Heart left ventricle (tissue), 16 donors: ENCODE measurements at regions not wholly inside any gene's neighbourhood (a gene's known extent, or its start where the extent isn't known, plus 50 kb on each side); places are given as distances from the start of the nearest gene placed in this dataset.

Experiments
- ATAC-seq, 4 donors: fragments of 200-7000 bp; cut with Tn5 transposase; one replicate each; pipeline ENCODE4 v1.9.1; 2020 to 2022; ENCODE audit warnings: moderate library complexity in 4 of 4, mild to moderate bottlenecking in 3 of 4, moderate number of reproducible peaks in 1 of 4
- DNase-seq, 5 donors: peaks; one replicate each; pipeline ENCODE4 v3.0.0-alpha.2; 2020
- H3K27ac ChIP-seq, 12 donors: fragments of 200-600 bp; sonication (generic) in 4 of 12; one replicate each; pipeline versions ENCODE4 v1.5.0 to v1.8.0; 2016 to 2022; ENCODE audit warnings: mild to moderate bottlenecking in 2 of 12
- H3K27me3 ChIP-seq, 9 donors: fragments of 200-600 bp; sonication (generic) in 2 of 9; one replicate each; pipeline versions ENCODE4 v1.5.1 to v1.8.0; 2016 to 2022; ENCODE audit warnings: mild to moderate bottlenecking in 3 of 9
- H3K36me3 ChIP-seq, 9 donors: fragments of 200-600 bp; sonication (generic) in 2 of 9; one replicate each; pipeline versions ENCODE4 v1.5.0 to v1.8.0; 2018 to 2022; ENCODE audit warnings: mild to moderate bottlenecking in 2 of 9
- H3K4me1 ChIP-seq, 12 donors: fragments of 200-600 bp; sonication (generic) in 4 of 12; one replicate each; pipeline versions ENCODE4 v1.5.0 to v1.8.0; 2016 to 2022; ENCODE audit warnings: mild to moderate bottlenecking in 3 of 12
- H3K4me3 ChIP-seq, 12 donors: fragments of 200-600 bp; sonication (generic) in 4 of 12; one replicate each; pipeline versions ENCODE4 v1.5.0 to v1.8.0; 2017 to 2022; ENCODE audit warnings: mild to moderate bottlenecking in 9 of 12, moderate library complexity in 4 of 12
- H3K9me3 ChIP-seq, 12 donors: fragments of 200-600 bp; sonication (generic) in 4 of 12; one replicate each; pipeline versions ENCODE4 v1.5.0 to v1.8.0; 2016 to 2022; ENCODE audit warnings: mild to moderate bottlenecking in 1 of 12
- POLR2A ChIP-seq, 2 donors: fragments of 450-650 bp; IDR thresholded peaks; one replicate each; pipeline ENCODE4 v1.6.1; 2017; ENCODE audit warnings: antibody characterized with exemption in 2 of 2, mild to moderate bottlenecking in 2 of 2, moderate library complexity in 2 of 2
- WGBS, 4 donors: extraction: QIAGEN DNeasy Blood & Tissue Kit in 2 of 4; methylation state at CpG; one replicate each; pipeline versions ENCODE4 v1.1.5 to v1.1.7; 2013 to 2018; 5-methylcytosine and 5-hydroxymethylcytosine counted together
- intact Hi-C, 10 donors: fragments of 100-400 bp; cut with DNase I; formaldehyde crosslinking; loops; one replicate each; pipeline versions ENCODE4 v1.11.1 to v1.14.2; 2022
- TF ChIP-seq, protein P1 (sequence below), 12 donors: fragments of 200-600 bp; sonication (generic) in 4 of 12; IDR thresholded peaks; one replicate each; pipeline versions ENCODE4 v1.5.0 to v1.8.0; 2018 to 2022; ENCODE audit warnings: antibody characterized with exemption in 12 of 12, mild to moderate bottlenecking in 5 of 12
- donor health status: ischemic (EF 13 %, LVEDD 7.1; RV severe dilation, severe dysfunction).
- donor health status: healthy with polysubstance abuse.
- donor health status: DM: no; HTN: yes; CAD: no.
- donor health status: DM: no; HTN: no; CAD: no.
- donor health status: ischemic (EF 25% LVEDD 6.9; RV normal size, moderate dysfunction).
- donor health status: ischemic (EF 25% LVEDD 5.7; RV mildly dilated, moderate dysfunction).
- donor health status: healthy.
- donor health status: DM: yes; HTN: yes; CAD: no.
- donor health status: ischemic (EF 35%, LVEDD 5.7; RV mildly dilated, moderate dysfunction).
- donor health status: nonischemic (EF 11% LVEDD 7.7; RV severe dilation, severe dysfunction).
- donor health status: DM: yes; HTN: yes; CAD: no.
- donor health status: PGD.
- donor health status: ischemic (EF 29% LVEDD 5.4; RV normal size, mild dysfunction).
- donor health status: nonischemic (EF 23%, LVEDD 6.1; RV moderate dilation, normal function).

DNA sequence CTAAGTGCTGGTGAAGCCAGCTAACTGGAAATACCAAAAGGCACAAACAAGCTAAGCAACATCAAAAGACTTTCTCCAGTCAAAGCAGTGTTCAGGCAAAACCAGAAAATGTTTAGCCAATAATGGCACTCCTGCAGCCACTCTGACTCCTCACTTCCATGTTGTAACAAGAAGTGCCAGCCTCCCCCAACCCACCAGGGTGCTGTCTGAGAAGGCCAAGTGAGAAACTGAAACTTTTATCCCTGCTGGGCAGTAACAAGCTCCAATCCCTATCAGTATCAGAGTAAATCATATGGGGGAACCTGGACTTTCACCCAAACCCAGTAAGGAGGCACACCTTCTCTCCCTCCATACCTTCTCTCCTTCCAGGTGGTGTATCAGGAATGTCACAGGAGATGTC, 414.8 kb upstream of the NMUR2 start:
- intact Hi-C loops = no loop called here
- TF ChIP-seq, protein P1, sequence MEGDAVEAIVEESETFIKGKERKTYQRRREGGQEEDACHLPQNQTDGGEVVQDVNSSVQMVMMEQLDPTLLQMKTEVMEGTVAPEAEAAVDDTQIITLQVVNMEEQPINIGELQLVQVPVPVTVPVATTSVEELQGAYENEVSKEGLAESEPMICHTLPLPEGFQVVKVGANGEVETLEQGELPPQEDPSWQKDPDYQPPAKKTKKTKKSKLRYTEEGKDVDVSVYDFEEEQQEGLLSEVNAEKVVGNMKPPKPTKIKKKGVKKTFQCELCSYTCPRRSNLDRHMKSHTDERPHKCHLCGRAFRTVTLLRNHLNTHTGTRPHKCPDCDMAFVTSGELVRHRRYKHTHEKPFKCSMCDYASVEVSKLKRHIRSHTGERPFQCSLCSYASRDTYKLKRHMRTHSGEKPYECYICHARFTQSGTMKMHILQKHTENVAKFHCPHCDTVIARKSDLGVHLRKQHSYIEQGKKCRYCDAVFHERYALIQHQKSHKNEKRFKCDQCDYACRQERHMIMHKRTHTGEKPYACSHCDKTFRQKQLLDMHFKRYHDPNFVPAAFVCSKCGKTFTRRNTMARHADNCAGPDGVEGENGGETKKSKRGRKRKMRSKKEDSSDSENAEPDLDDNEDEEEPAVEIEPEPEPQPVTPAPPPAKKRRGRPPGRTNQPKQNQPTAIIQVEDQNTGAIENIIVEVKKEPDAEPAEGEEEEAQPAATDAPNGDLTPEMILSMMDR (IDR thresholded peaks at IDR 0.05) = no peak
- TF ChIP-seq POLR2A (IDR thresholded peaks at IDR 0.05) = no peak
- Histone ChIP-seq H3K36me3 (no peaks in the 10 kb centered on the region), H3K27ac (no peak overlapping the region), H3K4me1 (no peaks in the 10 kb centered on the region), H3K4me3 (no peak overlapping the region), H3K9me3 (no peaks in the 10 kb centered on the region), H3K27me3 (no peaks in the 10 kb centered on the region)
- no peak for DNase-seq
- no peak for ATAC-seq

DNA sequence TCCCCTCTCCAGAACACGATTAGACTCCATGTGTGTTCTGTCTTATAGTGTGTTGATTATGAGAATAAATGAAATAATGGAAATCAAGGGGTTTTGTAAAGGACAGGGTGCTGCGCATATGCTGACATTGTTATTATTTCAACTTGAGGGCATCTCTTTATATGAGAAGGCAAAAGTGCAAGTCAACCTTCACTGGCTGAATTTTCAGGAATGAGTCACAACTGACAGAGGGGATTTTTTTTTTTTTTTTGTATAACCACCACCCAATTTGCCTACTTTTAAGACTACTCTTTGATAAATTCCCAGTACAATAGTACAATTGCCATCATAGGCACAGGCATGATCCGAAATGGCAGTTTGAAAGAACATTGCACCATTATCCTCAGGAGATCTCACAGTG, 419.2 kb upstream of the NMUR2 start:
- ATAC-seq (no peak), DNase-seq (no peak)
- WGBS, 4 donors = 82 to 86% (median 84%) methylated on average over 3 of the region's 3 CpGs
- Histone ChIP-seq H3K27me3 (no peaks in the 10 kb centered on the region), H3K4me1 (no peaks in the 10 kb centered on the region), H3K36me3 (no peaks in the 10 kb centered on the region), H3K4me3 (no peak overlapping the region), H3K27ac (no peak overlapping the region), H3K9me3 (no peaks in the 10 kb centered on the region)
- intact Hi-C loops = no loop called here
- TF ChIP-seq POLR2A (IDR thresholded peaks at IDR 0.05) = no peak
- TF ChIP-seq, protein P1 (IDR thresholded peaks at IDR 0.05) = no peak

DNA sequence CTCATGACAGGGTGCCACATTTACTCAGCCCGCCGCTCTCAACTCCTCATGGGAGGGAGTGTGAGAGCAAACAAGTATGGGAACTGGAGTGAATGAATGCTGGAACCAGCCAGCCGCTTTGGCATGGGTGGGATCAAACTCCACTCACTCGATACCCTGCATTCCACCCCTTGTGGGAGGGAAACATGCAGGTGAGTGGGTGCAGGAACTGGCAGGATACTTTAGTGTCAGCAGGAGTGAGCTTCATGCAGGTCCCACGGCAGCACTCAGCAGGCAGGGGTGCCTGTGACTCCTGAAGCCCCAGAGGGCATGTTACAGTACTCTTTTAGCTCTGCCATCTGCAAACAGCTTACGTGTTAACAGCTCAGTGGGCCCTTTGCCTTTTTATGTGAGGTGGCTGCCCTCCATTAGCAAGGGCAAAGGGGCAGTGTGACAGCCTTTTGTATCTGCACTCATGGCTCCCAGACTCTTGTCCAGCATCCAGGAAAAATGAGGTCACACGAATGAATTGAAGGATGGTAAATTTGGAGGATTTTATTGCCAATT, 433.2 kb upstream of the NMUR2 start:
- intact Hi-C loops = no loop called here
- H3K4me3 ChIP-seq = no peak overlapping the region
- peak in 3 of 4 donors; percentile 50 to 54 (median 52) for ATAC-seq
- TF ChIP-seq, protein P1 (IDR thresholded peaks at IDR 0.05) = no peak
- no peak for TF ChIP-seq POLR2A (IDR thresholded peaks at IDR 0.05)
- H3K4me1 ChIP-seq = peaks cover 0 to 10% (median 0%) of the 10 kb centered on the region in 12 donors
- H3K36me3 ChIP-seq = no peaks in the 10 kb centered on the region
- 66 to 80% (median 76%) methylated on average over 7 of the region's 7 CpGs for WGBS, 4 donors
- no peaks in the 10 kb centered on the region for H3K9me3 ChIP-seq
- H3K27me3 ChIP-seq = no peaks in the 10 kb centered on the region
- peak in 3 of 5 donors; percentile 7 to 21 (median 18) for DNase-seq
- peak overlapping the region in 1 of 12 donors; percentile 55 for H3K27ac ChIP-seq

DNA sequence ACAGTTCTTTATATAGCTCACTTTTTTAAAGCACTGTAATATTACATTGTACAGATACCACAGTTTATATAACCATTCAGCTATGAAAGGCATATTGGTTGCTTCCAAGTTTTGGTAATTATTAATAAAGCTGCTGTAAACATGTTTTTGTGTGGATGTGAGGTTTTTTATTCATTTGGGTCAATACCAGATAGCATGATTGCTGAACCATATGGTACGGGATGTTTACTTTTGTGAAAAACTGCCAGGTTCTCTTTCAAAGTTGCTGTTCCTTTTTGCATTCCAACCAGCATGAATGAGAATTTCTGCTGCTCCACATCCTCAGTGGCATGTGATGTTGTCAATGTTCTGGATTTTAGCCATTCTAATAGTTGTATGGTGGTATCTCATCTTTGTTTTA, 439.6 kb upstream of the NMUR2 start:
- no peaks in the 10 kb centered on the region for H3K36me3 ChIP-seq
- H3K27ac ChIP-seq = no peak overlapping the region
- intact Hi-C loops = no loop called here
- no peak for DNase-seq
- TF ChIP-seq, protein P1 (IDR thresholded peaks at IDR 0.05) = no peak
- TF ChIP-seq POLR2A (IDR thresholded peaks at IDR 0.05) = no peak
- WGBS, 4 donors = 56 to 66% (median 56%) methylated on average over 1 of the region's 1 CpG
- H3K4me1 ChIP-seq = peaks cover 0 to 3% (median 0%) of the 10 kb centered on the region in 12 donors
- no peaks in the 10 kb centered on the region for H3K9me3 ChIP-seq
- no peak overlapping the region for H3K4me3 ChIP-seq
- no peak for ATAC-seq
- no peaks in the 10 kb centered on the region for H3K27me3 ChIP-seq
